GM12892 (cell line): ENCODE measurements at regions not wholly inside any gene's neighbourhood (a gene's known extent, or its start where the extent isn't known, plus 50 kb on each side); places are given as distances from the start of the nearest gene placed in this dataset.
A peak's percentile ranks its signal among the peaks of the same experiment; 100 is the strongest.
"Not testable (repeated sequence)": the region's sequence is repeated elsewhere in the genome, so short reads cannot be mapped to it uniquely, and the experiment has no call there.

Experiments
- DNase-seq: peaks from one replicate; pipeline ENCODE4 v3.0.0; 2011; ENCODE audit not compliant: insufficient read length
- FAIRE-seq: peaks from 2 replicates; lab custom pipeline; 2011; peaks lifted over from hg19 to GRCh38; lab: Jason Lieb, UNC
- POLR2A ChIP-seq: IDR thresholded peaks from 2 replicates; pipeline ENCODE4 v1.6.1; 2011; ENCODE audit warnings: low read depth, low read length, control low read depth
- POLR2AphosphoS5 ChIP-seq: IDR thresholded peaks from 2 replicates; pipeline ENCODE4 v1.6.1; 2011; ENCODE audit warnings: low read depth, low read length, control low read depth
- TAF1 ChIP-seq: IDR thresholded peaks from 2 replicates; pipeline ENCODE4 v1.6.1; 2011; ENCODE audit warnings: low read depth, mild to moderate bottlenecking, control low read depth, low read length, borderline replicate concordance

DNA sequence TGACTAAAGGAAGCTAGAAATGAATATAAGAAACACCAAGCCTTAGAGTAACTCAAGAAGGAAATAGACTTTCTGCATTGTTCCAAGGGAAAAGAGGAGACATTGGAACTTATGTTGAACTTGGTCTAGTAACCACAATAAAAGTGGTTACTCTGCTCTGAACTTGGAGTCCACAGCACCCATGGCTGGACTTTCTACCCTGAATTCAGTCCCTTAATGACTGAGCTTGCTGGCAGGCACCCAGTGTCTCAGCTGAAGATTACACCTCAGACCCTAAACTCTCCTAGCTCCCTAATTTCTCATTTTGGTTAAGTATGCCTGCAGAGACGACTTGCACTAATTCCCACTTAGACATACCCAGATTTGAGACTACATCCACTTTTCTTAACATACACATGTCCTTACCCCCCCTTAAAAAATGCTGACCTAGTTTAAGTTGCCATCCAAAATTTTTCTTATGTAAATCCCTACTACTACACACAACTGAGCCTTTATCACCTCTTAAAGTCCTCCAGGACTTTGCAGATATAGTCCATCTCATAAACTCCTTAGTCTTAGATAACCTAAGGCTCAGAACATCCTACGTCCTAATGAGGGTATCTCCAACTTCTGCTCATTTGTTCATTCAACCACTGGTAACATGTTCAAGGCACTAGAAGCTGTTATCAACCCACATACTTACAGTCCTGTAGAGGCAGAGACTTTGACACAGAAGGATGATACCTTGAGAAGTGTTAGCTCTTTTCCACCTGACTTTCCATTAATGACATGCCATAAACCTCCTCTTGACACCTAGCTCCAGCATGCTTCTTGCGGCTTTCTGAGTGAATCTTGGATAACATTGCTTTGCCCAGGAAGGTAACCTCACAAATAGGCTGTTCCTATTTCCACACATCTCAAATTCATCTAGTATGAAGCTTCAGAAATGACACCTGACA lies 129.8 kb downstream of the ALDH8A1 start:
- peak; percentile 9 for FAIRE-seq
- TF ChIP-seq POLR2A (no peak), TAF1 (no peak), POLR2AphosphoS5 (no peak)
- no peak for DNase-seq

DNA sequence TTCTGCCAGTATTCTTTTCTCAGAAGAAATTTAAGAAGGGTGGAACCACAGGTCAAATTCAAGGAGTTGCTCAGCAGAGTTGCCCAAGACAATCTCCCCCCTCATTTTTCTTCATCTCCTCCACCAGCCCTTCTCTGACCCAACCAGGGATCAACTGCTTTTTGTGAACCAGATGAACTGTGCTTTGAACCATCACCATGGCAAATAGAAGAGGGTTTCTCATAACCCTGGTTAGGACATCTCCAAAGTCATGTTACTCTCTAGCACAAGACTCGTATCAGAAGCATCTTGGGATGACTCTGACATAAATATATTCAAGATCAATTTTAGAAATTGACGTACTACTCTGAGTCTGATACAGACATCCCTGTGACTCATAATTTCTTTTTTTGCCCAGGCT lies 130.7 kb downstream of the ALDH8A1 start:
- no peak for DNase-seq
- TF ChIP-seq POLR2A: no peak
- TF ChIP-seq TAF1: no peak
- no peak for TF ChIP-seq POLR2AphosphoS5
- no peak for FAIRE-seq

DNA sequence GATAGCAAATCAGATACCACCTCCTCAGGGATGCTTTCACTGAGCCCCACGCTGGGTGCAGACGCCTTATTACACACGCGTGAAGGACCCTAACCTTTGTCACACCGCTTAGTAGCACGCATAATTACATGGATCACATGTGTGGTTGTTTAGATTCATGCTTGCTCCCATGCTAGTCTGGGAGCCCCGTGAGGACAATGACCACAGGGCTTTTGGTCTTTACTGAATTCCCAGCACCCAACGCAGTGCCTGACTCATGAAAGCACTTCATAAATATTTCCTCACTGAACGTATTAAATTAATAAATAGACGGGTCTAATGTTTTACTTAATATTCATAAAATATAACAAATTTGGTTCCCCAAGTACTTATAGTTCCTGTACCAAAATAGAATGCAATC lies 132.5 kb downstream of the ALDH8A1 start:
- no peak for FAIRE-seq
- no peak for TF ChIP-seq POLR2AphosphoS5
- TF ChIP-seq POLR2A: no peak
- no peak for TF ChIP-seq TAF1
- DNase-seq: no peak

DNA sequence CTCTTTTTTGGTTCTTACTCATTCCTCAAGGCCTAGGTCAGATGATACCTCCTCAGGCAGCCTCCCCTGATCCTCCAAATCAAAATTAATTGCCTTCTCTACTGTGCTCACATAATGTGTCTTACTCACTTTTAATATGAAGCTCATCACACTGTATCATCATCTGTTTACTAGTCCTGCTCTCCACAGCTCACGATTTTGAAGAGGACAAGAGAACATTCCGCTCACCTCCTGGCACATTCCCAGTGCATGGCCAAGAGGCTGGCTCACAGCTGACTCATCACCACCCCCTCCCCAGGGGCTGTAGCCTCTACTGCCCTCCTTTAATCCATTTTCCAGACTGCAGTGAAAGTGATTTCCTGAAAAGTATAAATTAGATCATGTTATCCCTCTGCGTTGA lies 133.1 kb downstream of the ALDH8A1 start:
- no peak for DNase-seq
- no peak for FAIRE-seq
- TF ChIP-seq POLR2A: no peak
- no peak for TF ChIP-seq TAF1
- no peak for TF ChIP-seq POLR2AphosphoS5

DNA sequence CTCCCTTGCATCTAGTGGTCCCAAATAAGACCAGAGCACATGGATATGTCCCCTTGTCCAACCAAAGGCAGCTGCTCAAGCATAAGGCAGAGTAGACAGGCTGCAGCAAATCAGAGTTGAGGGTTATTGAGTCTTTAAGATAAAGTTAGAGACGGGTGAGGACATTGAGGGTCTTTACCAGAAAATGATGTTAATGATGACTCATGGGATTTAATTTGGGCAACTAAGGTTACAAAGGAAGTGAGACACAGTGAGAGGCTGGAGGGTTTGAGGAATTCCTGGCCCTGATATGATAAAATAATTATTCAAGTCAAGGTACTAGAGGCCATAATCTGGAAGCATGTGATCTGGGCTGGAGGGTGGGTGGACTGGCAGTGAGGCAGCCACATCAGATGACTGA lies 133.6 kb downstream of the ALDH8A1 start:
- no peak for FAIRE-seq
- TF ChIP-seq TAF1 (no peak), POLR2AphosphoS5 (no peak), POLR2A (no peak)
- DNase-seq: no peak

DNA sequence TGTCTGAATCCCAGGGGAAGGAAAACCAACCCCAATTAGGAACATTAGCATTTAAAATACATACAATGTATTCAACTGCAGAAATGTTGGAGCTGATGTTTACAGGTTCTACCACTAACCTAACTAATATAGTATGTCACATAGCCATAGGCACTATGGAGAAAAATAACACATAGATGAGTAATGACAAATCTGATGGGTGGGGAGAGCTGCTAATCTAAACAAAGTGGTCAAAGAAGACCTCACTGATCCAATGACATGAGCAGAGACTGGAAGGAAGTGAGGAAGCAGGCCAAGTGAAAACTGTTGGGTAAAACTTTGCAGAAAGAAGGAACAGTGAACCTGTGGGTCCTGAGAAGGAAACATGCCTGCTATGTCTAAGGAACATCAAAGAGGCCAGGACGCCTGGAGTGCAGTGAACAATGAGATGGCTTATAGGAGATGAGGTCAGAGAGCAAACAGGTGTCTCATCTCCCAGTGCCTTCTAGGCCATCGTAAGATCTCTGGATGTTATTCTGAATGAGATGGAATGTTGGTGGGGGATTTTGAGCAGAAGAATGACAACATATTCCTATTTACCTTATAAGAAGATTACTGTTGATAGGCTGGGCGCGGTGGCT lies 135.7 kb downstream of the ALDH8A1 start:
- DNase-seq (no peak), FAIRE-seq (no peak)

DNA sequence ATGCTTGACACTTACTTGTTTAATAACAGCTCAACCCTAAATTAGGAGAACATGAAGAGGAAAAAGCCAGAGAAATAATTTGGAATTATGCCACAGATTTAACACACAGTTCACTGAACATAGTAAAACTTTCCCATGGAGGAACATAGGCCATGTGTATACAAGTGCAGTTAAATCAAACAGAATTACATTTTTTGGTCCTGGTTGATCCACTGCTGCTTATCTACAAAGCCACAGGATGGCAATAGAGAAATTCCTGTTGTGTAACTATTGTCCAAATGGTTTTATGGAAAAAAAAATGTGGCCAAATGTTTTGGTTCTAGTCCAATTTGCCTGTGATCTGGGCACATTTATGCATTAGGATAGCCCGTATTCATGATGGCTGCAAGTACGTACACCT lies 136.8 kb downstream of the ALDH8A1 start:
- TF ChIP-seq TAF1 (no peak), POLR2AphosphoS5 (no peak), POLR2A (no peak)
- FAIRE-seq (no peak), DNase-seq (no peak)

More for the DNA sequence above, 135.7 kb downstream of the ALDH8A1 start:
- TF ChIP-seq POLR2AphosphoS5 (no peak), POLR2A (no peak), TAF1 (no peak)

DNA sequence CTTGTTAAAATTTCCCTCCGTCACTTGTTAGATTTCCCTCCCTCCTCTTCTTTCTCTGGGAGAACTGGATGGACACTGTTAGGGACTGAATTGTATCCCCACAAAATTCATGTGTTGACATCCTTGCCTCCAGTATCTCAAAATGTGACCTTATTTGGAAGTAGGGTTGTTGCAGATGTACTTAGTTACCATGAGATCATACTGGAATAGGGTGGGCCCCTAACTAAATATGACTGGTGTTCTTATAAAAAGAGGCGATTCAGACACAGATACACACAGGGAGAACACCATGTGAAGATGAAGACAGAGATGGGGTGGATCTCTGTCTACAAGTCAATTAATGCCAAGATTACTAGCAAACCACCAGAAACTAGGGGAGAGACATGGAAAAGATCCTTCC lies 139.5 kb downstream of the ALDH8A1 start:
- DNase-seq (no peak), FAIRE-seq (no peak)
- TF ChIP-seq POLR2AphosphoS5 (no peak), TAF1 (no peak), POLR2A (no peak)

DNA sequence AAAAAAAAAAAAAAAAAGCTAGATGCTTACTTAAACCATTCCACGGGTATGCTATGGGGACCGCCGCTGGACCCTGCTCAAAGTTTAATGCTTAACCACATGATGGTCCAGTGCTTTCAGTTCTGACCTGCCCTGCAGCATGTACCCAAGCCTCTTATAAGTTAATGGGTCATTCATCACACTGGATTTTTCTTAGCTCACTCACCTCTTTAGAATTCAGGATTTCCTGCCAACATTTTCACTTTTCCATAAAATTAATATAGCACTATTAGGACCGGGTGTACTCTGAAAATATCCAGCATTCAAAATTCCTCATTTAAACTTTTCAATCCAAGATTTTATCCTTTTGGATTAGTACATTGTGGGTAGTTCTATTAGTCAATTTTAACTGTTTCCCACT lies 140.8 kb downstream of the ALDH8A1 start:
- no peak for FAIRE-seq
- no peak for DNase-seq
- TF ChIP-seq POLR2A (no peak), POLR2AphosphoS5 (no peak), TAF1 (no peak)

DNA sequence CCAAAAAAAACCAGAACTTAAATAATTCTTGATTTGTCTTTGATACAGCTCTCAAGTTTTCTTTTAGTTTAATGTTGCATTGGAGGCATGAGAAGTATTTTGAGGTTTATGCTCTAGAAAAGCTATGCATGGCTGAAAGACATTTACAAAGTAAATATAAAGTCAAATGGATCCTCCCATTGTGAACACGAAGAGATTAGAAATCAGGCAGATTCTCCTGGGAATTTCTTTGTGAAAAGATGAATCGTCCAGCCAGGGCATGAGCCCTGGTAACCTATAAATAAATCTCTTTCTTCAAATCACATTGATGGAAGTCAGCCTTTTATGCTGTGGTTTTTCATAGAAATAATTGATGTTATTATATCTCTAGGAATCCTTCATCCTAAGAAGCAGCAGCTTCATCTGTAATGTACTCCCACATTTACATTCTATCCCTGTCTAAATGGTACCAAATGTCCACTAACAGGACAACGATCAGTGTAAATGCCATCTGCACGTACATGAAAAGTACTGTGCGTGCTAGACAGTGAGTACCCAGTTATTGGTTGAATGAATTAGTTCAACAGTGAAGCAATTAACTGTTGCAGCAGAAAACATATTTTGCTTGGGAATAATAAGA lies 143.6 kb downstream of the ALDH8A1 start:
- TF ChIP-seq TAF1 (no peak), POLR2A (no peak), POLR2AphosphoS5 (no peak)
- DNase-seq (no peak), FAIRE-seq (no peak)

DNA sequence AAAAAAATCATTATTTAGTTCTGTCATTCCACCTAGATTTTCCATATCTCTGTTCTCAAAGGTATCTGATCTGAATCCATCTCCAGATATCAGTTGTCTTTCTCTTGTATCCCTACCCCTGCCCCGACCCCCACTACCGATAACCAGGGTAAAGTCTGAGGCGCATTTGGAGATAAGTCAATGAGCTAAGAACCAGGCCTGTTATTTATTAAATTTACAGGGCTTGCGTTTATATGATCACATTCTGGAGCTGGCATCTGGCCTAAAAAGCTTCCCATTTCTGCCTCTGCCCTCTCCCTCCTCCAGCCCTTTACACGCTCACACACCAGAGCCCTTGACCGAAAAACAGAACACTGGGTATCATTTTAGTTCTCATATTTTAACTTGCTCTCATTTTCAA lies 144.7 kb downstream of the ALDH8A1 start:
- DNase-seq (no peak), FAIRE-seq (no peak)
- TF ChIP-seq TAF1 (no peak), POLR2A (no peak), POLR2AphosphoS5 (no peak)

DNA sequence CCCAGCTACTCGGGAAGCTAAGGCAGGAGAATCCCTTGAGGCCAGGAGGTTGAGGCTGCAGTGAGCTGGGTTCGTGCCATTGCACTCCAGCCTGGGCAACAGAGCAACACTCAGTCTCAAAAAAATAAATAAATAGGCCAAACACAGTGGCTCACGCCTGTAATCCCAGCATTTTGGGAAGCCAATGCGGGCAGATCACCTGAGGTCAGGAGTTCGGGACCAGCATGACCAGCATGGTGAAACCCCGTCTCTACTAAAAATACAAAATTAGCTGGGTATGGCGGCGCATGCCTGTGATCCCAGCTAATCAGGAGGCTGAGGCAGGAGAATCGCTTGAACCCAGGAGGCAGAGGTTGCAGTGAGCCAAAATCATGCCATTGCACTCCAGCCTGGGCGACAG lies 145.6 kb downstream of the ALDH8A1 start:
- not testable (repeated sequence) for DNase-seq, FAIRE-seq

DNA sequence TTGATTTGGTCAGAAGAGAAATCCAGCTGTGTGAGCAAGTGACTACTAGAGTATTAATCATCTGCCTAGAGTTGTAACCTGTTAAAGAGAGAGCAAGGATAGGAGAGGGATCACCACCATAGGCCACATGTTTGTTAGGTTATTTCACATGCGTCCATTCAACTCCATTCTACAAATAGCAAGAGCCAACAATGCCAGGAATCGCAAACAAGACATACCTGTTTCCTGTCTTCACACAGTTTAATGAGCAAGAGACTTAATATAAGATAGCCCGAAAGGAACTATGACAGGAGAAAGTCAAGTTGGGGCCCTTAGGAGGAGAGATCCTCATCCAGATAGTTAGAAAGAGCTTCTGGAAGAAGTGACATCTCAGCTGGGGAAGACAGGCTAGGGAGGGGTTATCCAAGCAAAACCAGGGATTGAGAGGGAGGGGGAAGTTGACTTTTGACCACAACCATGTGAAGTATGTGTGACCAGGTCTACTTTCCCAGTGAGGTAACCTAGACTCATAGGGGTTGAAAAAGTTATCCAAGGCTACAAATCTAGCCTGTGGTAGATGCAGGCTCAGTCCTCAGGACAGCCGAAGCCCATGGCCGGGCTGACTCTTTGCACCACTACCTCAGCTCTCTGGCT lies 147.4 kb downstream of the ALDH8A1 start:
- DNase-seq (no peak), FAIRE-seq (no peak)
- TF ChIP-seq POLR2A: no peak
- no peak for TF ChIP-seq POLR2AphosphoS5
- TF ChIP-seq TAF1: no peak
